Ascending aorta (tissue), 2 donors: ENCODE measurements at regions not wholly inside any gene's neighbourhood (a gene's known extent, or its start where the extent isn't known, plus 50 kb on each side); places are given as distances from the start of the nearest gene placed in this dataset.

ENCODE experiments used
- DNase-seq, 2 donors: peaks; one replicate each; pipeline ENCODE4 v3.0.0-alpha.2; 2019; ENCODE audit warnings: low spot score in 2 of 2
- H3K27ac ChIP-seq, 2 donors: fragments of 200-600 bp; sonication (generic); one replicate each; pipeline ENCODE4 v1.5.1; 2016 to 2017; ENCODE audit warnings: mild to moderate bottlenecking in 1 of 2
- H3K27me3 ChIP-seq: fragments of 200-600 bp; sonication (generic); one replicate; pipeline ENCODE4 v1.5.1; 2017
- H3K36me3 ChIP-seq, 2 donors: fragments of 200-600 bp; sonication (generic); one replicate each; pipeline ENCODE4 v1.5.1; 2016
- H3K4me1 ChIP-seq, 2 donors: fragments of 200-600 bp; sonication (generic); one replicate each; pipeline ENCODE4 v1.5.1; 2016 to 2017; ENCODE audit warnings: mild to moderate bottlenecking in 1 of 2
- H3K4me3 ChIP-seq, 2 donors: fragments of 200-600 bp; sonication (generic); one replicate each; pipeline ENCODE4 v1.5.1; 2016 to 2017; ENCODE audit warnings: mild to moderate bottlenecking in 1 of 2
- H3K9me3 ChIP-seq, 2 donors: fragments of 200-600 bp; sonication (generic); one replicate each; pipeline ENCODE4 v1.5.1; 2016
- intact Hi-C: fragments of 100-400 bp; cut with DNase I; formaldehyde crosslinking; loops from one replicate; pipeline ENCODE4 v1.15.1; 2023
- TF ChIP-seq, protein P1 (sequence below), 3 experiments: fragments of 200-600 bp in 2 of 3; fragments of 450-650 bp in 1 of 3; sonication (generic) in 2 of 3; IDR thresholded peaks; one replicate each; pipeline ENCODE4 v1.5.1; 2016 to 2019; ENCODE audit warnings: antibody characterized with exemption in 3 of 3, mild to moderate bottlenecking in 1 of 3, moderate library complexity in 1 of 3

DNA sequence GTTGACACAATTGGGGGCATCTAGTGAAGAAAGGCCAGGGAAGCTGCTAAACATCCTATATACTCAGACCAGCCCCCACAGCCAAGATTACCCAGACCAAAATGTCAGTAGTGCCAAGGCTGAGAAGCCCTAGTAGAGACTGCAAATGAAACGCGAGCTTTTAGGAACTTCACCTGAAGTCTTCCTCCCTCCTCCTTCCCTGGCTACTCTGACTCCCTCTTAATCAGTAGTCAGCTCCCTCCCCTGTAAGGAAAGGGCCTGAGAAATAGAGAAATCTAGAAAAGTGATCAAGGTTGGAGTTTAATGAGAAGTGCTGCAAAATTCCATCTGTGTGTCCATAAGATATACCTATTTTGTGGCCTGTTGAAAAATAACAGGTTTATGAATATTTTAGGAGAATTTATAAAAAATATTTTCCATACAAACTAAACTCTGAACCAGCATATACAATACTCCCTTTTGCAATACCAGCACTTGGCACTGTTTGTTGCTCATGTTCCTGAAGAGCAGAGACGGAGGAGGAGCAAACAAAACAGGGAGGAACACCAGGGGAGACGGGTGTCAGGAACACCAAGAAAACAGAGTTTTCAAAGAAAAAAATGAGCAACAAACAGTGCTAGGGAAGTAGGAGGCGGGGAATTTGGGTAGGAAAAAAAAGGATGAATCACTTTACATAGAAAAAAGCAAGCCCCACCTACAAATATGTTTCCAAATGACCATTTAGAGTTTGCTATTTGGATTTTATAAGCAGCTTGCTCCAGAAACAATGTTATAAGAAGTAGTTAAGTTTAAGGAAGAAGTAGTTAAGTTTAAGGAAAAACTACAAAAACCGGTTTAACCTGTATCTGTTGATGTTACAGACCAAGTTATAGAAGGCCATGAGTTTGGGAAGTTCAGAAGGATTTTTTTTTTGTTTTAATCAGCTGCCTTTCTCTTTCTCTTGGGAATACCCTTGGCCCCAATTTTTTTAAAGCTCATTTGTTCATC lies 282.1 kb upstream of the GRIP1 start:
- no peaks in the 10 kb centered on the region for H3K9me3 ChIP-seq
- H3K4me3 ChIP-seq, result no peak overlapping the region
- no peaks in the 10 kb centered on the region for H3K4me1 ChIP-seq
- no peak for DNase-seq
- no peaks in the 10 kb centered on the region for H3K36me3 ChIP-seq
- no peak overlapping the region for H3K27ac ChIP-seq
- intact Hi-C loops, result no loop called here
- TF ChIP-seq, protein P1, sequence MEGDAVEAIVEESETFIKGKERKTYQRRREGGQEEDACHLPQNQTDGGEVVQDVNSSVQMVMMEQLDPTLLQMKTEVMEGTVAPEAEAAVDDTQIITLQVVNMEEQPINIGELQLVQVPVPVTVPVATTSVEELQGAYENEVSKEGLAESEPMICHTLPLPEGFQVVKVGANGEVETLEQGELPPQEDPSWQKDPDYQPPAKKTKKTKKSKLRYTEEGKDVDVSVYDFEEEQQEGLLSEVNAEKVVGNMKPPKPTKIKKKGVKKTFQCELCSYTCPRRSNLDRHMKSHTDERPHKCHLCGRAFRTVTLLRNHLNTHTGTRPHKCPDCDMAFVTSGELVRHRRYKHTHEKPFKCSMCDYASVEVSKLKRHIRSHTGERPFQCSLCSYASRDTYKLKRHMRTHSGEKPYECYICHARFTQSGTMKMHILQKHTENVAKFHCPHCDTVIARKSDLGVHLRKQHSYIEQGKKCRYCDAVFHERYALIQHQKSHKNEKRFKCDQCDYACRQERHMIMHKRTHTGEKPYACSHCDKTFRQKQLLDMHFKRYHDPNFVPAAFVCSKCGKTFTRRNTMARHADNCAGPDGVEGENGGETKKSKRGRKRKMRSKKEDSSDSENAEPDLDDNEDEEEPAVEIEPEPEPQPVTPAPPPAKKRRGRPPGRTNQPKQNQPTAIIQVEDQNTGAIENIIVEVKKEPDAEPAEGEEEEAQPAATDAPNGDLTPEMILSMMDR (IDR thresholded peaks at IDR 0.05), result no peak
- H3K27me3 ChIP-seq, result no peaks in the 10 kb centered on the region

DNA sequence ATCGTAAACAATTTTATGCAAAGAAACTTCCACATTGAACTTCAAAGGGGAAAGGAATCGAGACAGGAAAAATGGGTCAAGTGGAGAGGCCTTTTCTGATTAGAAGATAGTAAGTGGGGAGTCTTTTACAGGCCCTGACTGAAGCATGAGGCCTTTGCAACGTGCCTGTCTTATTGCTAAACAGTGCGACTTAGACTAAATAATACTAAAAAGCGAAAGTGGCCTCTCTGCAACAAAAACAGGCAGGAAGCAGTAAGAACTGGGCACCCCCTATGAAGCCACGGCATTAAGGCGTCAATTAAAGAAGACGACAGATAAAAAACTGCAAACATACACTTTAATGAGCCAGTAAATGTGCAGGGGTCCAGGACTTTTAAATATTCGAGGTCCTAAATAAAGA lies 283.4 kb upstream of the GRIP1 start:
- Histone ChIP-seq H3K36me3 (no peaks in the 10 kb centered on the region), H3K4me3 (no peak overlapping the region), H3K4me1 (no peaks in the 10 kb centered on the region), H3K27me3 (no peaks in the 10 kb centered on the region), H3K9me3 (no peaks in the 10 kb centered on the region), H3K27ac (no peak overlapping the region)
- intact Hi-C loops, result no loop called here
- DNase-seq, result no peak
- TF ChIP-seq, protein P1 (IDR thresholded peaks at IDR 0.05), result no peak

DNA sequence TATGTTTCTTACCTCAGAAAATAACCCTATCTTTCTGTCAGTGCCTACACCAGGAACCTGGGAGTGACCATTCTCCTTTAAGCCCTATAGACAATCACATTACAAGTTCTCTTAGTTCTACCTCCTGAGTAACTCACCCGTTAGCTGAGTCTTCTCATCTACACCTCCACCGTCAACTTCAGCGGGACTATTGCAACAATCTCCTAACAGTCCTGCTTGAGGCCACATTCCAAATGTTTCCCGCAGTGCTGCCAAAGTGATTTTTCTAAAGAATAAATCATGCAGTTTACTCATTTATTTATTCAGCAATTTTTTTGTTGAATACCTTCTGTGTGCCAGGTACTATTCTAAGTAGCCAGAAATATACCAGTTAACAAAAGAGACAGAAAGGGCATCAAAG lies 285.0 kb upstream of the GRIP1 start:
- Histone ChIP-seq H3K4me3 (no peak overlapping the region), H3K36me3 (no peaks in the 10 kb centered on the region), H3K27ac (no peak overlapping the region), H3K4me1 (no peaks in the 10 kb centered on the region), H3K9me3 (no peaks in the 10 kb centered on the region), H3K27me3 (no peaks in the 10 kb centered on the region)
- TF ChIP-seq, protein P1 (IDR thresholded peaks at IDR 0.05), result no peak
- intact Hi-C loops, result no loop called here
- DNase-seq, result no peak

DNA sequence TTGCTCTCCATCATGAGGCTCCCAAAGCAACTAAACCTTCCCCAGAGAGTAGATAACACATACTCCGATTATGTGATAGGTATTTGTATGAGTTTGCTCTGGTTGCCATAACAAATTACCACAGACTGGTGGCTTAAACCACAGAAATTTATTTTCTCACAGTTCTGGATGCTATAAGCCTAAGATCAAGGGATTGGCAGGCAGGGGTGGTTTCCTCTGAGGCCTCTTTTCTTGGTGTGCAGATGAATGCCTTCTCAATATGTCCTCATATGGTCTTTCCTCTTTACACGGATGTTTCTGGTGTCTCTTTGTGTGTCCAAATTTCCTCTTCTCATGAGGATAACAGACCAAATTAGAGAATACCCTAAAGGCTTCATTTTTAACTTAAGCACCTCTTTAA lies 285.8 kb upstream of the GRIP1 start:
- intact Hi-C loops, result no loop called here
- no peaks in the 10 kb centered on the region for H3K36me3 ChIP-seq
- no peak for DNase-seq
- TF ChIP-seq, protein P1 (IDR thresholded peaks at IDR 0.05), result no peak
- no peaks in the 10 kb centered on the region for H3K4me1 ChIP-seq
- no peaks in the 10 kb centered on the region for H3K27me3 ChIP-seq
- H3K27ac ChIP-seq, result no peak overlapping the region
- H3K9me3 ChIP-seq, result no peaks in the 10 kb centered on the region
- no peak overlapping the region for H3K4me3 ChIP-seq

DNA sequence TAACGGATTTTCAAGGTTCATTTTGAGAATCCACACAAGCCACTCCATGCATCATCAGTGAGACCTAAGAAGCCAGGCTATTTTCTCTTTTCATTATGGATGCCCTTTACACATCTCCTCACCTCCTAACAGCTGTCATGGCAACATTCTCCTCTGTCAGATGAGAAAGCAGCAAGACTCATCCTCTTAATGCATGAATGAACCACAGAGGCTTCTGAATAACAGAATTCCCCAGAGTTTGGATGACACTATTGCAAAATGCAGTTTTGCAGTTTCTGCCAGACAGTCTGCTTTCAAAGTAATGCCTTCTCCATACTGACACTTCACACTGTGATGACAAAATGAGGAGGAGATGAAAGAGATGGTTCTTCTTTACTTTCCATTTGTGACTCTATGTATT lies 286.7 kb upstream of the GRIP1 start:
- no peak overlapping the region for H3K27ac ChIP-seq
- no peaks in the 10 kb centered on the region for H3K36me3 ChIP-seq
- no peaks in the 10 kb centered on the region for H3K9me3 ChIP-seq
- intact Hi-C loops, result no loop called here
- DNase-seq, result no peak
- H3K4me3 ChIP-seq, result no peak overlapping the region
- H3K27me3 ChIP-seq, result no peaks in the 10 kb centered on the region
- H3K4me1 ChIP-seq, result no peaks in the 10 kb centered on the region
- TF ChIP-seq, protein P1 (IDR thresholded peaks at IDR 0.05), result no peak
